HFFc6 (cell line): ENCODE measurements at regions not wholly inside any gene's neighbourhood (a gene's known extent, or its start where the extent isn't known, plus 50 kb on each side); places are given as distances from the start of the nearest gene placed in this dataset.

Source experiments
- DNase-seq: peaks from one replicate; pipeline ENCODE4 v3.0.0-alpha.2; 2018
- H3K27ac Mint-ChIP-seq: 2 replicates; pipeline ENCODE4 v1.8.0; 2020; ENCODE audit warnings: mild to moderate bottlenecking, mixed read lengths
- H3K27me3 Mint-ChIP-seq: 2 replicates; pipeline ENCODE4 v1.8.0; 2021; ENCODE audit warnings: mild to moderate bottlenecking, moderate library complexity, mixed read lengths; ENCODE audit not compliant: insufficient read depth
- H3K36me3 Mint-ChIP-seq: 2 replicates; pipeline ENCODE4 v1.8.0; 2021; ENCODE audit warnings: low read depth, mixed read lengths
- H3K4me1 Mint-ChIP-seq: 2 replicates; pipeline ENCODE4 v1.8.0; 2020; ENCODE audit warnings: low read depth, mixed read lengths
- H3K4me3 Mint-ChIP-seq: 2 replicates; pipeline ENCODE4 v1.8.0; 2020; ENCODE audit warnings: mild to moderate bottlenecking, moderate library complexity, mixed read lengths
- H3K9me3 Mint-ChIP-seq: 2 replicates; pipeline ENCODE4 v1.8.0; 2020; ENCODE audit warnings: mild to moderate bottlenecking, mixed read lengths
- TF ChIP-seq, protein P1 (sequence below): fragments of 200-600 bp; sonication (generic); IDR thresholded peaks from 2 replicates; pipeline ENCODE4 v1.5.0; 2021; ENCODE audit warnings: antibody characterized with exemption, mild to moderate bottlenecking

DNA sequence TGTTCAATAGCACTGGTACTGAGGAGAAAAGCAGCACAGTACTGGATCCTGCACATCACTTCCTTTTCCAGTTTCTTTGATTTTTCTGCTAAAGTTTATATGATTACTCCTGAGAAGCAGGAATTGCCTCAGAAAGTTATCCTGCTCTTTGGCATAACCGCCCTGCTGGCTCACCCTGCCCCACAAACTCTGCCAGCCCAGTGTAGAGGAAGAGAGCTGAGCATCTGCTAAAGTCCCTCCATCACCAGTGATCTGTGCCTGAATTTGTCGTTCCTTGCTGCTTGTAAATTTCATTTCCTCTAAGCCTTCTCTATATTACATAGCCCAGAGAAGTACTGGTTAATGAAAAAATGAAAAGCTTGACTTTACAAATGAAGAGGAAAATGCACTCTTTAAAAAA is 87.0 kb upstream of the C1orf21 start:
- no peaks in the 10 kb centered on the region; the same call in none of the 2 replicates for H3K27me3 Mint-ChIP-seq
- peaks cover 22% of the 10 kb centered on the region for H3K36me3 Mint-ChIP-seq
- H3K9me3 Mint-ChIP-seq, result peaks cover 11% of the 10 kb centered on the region
- DNase-seq, result no peak
- peak overlapping the region; percentile 81 for H3K27ac Mint-ChIP-seq
- peaks cover 62% of the 10 kb centered on the region for H3K4me1 Mint-ChIP-seq
- H3K4me3 Mint-ChIP-seq, result peak overlapping the region; percentile 55; the same call in 1 of the 2 replicates
- TF ChIP-seq, protein P1, sequence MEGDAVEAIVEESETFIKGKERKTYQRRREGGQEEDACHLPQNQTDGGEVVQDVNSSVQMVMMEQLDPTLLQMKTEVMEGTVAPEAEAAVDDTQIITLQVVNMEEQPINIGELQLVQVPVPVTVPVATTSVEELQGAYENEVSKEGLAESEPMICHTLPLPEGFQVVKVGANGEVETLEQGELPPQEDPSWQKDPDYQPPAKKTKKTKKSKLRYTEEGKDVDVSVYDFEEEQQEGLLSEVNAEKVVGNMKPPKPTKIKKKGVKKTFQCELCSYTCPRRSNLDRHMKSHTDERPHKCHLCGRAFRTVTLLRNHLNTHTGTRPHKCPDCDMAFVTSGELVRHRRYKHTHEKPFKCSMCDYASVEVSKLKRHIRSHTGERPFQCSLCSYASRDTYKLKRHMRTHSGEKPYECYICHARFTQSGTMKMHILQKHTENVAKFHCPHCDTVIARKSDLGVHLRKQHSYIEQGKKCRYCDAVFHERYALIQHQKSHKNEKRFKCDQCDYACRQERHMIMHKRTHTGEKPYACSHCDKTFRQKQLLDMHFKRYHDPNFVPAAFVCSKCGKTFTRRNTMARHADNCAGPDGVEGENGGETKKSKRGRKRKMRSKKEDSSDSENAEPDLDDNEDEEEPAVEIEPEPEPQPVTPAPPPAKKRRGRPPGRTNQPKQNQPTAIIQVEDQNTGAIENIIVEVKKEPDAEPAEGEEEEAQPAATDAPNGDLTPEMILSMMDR, result no peak

DNA sequence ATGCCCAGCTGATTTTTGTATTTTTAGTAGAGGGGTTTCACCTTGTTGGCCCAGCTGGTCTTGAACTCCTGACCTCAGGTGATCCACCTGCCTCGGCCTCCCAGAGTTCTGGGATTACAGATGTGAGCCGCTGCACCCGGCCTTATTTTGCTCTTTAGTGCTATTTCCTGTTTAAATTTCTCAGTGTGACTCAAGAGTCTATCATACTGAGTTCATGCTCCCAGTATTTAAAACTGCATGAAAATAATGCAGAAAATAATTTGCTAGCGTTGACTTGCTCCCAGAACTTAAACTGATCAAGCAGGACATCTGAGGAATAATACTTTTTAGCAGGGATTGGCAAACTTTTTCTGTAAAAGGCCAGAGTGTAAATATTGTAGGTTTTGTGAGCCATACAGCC is 86.4 kb upstream of the C1orf21 start:
- Mint-ChIP-seq H3K27ac (peak overlapping the region; percentile 60), H3K9me3 (peaks cover 13% of the 10 kb centered on the region), H3K36me3 (peaks cover 25% of the 10 kb centered on the region), H3K27me3 (no peaks in the 10 kb centered on the region; the same call in none of the 2 replicates), H3K4me1 (peaks cover 62% of the 10 kb centered on the region), H3K4me3 (peak overlapping the region; percentile 55)
- TF ChIP-seq, protein P1, result no peak
- peak; percentile 26 for DNase-seq

DNA sequence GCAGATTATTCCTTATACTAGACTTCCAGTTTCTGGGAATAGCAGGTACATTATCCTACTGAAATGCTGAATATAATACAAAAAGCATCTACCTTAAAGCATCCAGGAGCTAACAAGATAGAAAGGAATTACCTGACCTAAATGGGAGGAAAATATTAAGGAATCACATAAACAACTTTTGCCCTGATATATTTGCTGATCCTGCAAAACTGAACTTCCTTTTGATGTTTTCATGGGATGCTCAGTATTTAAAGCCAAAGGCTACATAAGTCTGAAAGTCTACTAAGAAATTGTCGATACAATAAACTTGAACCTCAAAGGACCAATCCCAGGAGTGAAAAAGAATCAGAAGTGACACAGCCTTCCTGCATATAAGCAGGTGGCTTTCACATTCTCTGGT is 85.6 kb upstream of the C1orf21 start:
- Mint-ChIP-seq H3K27me3 (no peaks in the 10 kb centered on the region; the same call in none of the 2 replicates), H3K4me1 (peaks cover 59% of the 10 kb centered on the region), H3K36me3 (peaks cover 32% of the 10 kb centered on the region), H3K4me3 (peak overlapping the region; percentile 55; the same call in 1 of the 2 replicates), H3K9me3 (peaks cover 19% of the 10 kb centered on the region), H3K27ac (no peak overlapping the region)
- no peak for DNase-seq
- TF ChIP-seq, protein P1, result no peak

DNA sequence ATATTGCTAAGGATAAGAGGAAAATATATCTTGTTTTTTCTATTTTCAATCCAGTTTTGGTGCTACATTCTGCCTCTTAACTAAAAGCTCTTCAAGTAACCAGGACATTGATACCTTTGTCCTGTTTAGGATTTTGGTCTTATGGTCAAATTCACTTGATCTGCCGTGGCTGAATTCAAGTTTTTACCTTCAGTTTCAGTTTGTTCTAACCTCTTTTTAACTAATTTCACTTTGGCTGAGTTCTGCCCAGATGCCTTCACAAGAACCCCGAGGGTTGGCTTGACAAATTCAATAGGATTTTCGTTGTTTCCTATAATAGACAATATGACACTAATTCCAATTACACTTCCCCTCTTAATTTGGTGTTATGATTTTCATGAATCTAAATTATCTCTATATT is 84.5 kb upstream of the C1orf21 start:
- peaks cover 33% of the 10 kb centered on the region for H3K36me3 Mint-ChIP-seq
- TF ChIP-seq, protein P1, result no peak
- no peak overlapping the region for H3K4me3 Mint-ChIP-seq
- peaks cover 19% of the 10 kb centered on the region for H3K9me3 Mint-ChIP-seq
- no peaks in the 10 kb centered on the region; the same call in none of the 2 replicates for H3K27me3 Mint-ChIP-seq
- H3K4me1 Mint-ChIP-seq, result peaks cover 48% of the 10 kb centered on the region
- no peak for DNase-seq
- H3K27ac Mint-ChIP-seq, result no peak overlapping the region

DNA sequence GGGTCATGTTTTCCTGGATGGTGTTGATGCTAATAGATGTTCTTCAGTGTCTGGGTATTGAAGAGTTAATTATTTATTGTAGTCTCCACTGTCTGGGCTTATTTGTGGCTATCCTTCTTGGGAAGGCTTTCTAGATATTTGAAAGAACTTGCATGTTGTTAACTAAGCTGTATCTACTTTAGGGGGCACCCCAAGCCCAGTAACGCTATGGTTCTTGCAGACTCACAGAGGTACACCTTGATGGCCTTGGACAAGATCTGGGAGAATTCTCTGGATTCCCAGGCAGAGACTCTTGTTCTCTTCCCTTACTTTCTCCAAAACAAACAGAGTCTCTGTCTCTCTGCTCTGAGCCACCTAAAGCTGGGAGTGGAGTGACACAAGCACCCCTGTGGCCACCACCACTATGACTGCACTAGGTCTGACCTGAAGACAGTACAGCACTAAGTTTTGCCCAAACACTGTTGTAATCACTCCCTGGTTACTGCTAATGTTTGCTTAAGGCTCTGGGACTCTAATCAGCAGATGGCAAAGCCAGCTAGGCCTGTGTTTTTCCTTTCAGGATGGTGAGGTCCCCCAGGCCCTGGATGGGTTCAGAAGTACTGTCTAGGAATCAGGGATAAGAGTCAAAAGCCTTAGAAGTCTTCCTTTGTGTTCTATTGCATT is 76.5 kb upstream of the C1orf21 start:
- Mint-ChIP-seq H3K4me3 (no peak overlapping the region), H3K36me3 (peaks cover 10% of the 10 kb centered on the region), H3K27ac (no peak overlapping the region), H3K4me1 (peaks cover 7% of the 10 kb centered on the region), H3K9me3 (peaks cover 8% of the 10 kb centered on the region; the same call in 1 of the 2 replicates), H3K27me3 (peaks cover 13% of the 10 kb centered on the region)
- TF ChIP-seq, protein P1, result no peak
- DNase-seq, result no peak
